Astrocyte of the spinal cord (primary cell): ENCODE measurements at regions not wholly inside any gene's neighbourhood (a gene's known extent, or its start where the extent isn't known, plus 50 kb on each side); places are given as distances from the start of the nearest gene placed in this dataset.

Source experiments
- DNase-seq: peaks from one replicate; pipeline ENCODE4 v3.0.0; 2011; ENCODE audit warnings: low read depth, low spot score
- H3K4me3 ChIP-seq: 2 replicates; pipeline ENCODE4 v1.5.1; 2011; ENCODE audit warnings: low read depth, mild to moderate bottlenecking, low read length, moderate library complexity
- CTCF ChIP-seq: IDR thresholded peaks from 2 replicates; pipeline ENCODE4 v1.5.1; 2012; ENCODE audit warnings: low read depth, mild to moderate bottlenecking, low read length, inconsistent platforms
- in situ Hi-C: cut with HindIII; loops from 2 replicates; pipeline ENCODE4 v1.10.0; 2017; ENCODE audit warnings: low sequenced_read_pairs

GRCh38 chr11:122253589-122254231, 137.7 kb upstream of the BLID start:
- no peak for DNase-seq
- in situ Hi-C loops: no loop called here
- no peak for TF ChIP-seq CTCF
- H3K4me3 ChIP-seq: no peak overlapping the region

GRCh38 chr11:122248939-122249338, 132.9 kb upstream of the BLID start:
- no peak for TF ChIP-seq CTCF
- DNase-seq: no peak
- in situ Hi-C loops: no loop called here

GRCh38 chr11:122248131-122248530, 132.1 kb upstream of the BLID start:
- in situ Hi-C loops: no loop called here

More at GRCh38 chr11:122248939-122249338, 132.9 kb upstream of the BLID start:
- no peak overlapping the region for H3K4me3 ChIP-seq

GRCh38 chr11:122246874-122247273, 130.9 kb upstream of the BLID start:
- in situ Hi-C loops: no loop called here

More at GRCh38 chr11:122248131-122248530, 132.1 kb upstream of the BLID start:
- no peak for DNase-seq
- TF ChIP-seq CTCF: no peak
- H3K4me3 ChIP-seq: no peak overlapping the region

GRCh38 chr11:122242731-122243130, 126.7 kb upstream of the BLID start:
- in situ Hi-C loops: no loop called here
- H3K4me3 ChIP-seq: no peak overlapping the region
- TF ChIP-seq CTCF: no peak
- DNase-seq: no peak

More at GRCh38 chr11:122246874-122247273, 130.9 kb upstream of the BLID start:
- TF ChIP-seq CTCF: no peak
- no peak for DNase-seq
- no peak overlapping the region for H3K4me3 ChIP-seq

- no peak overlapping the region for H3K4me3 ChIP-seq
- in situ Hi-C loops: no loop called here
- TF ChIP-seq CTCF: no peak
- DNase-seq: no peak
Observed at GRCh38 chr11:122241566-122241965, 125.6 kb upstream of the BLID start.

- no peak overlapping the region for H3K4me3 ChIP-seq
- no peak for DNase-seq
- TF ChIP-seq CTCF: no peak
- in situ Hi-C loops: no loop called here
Observed at GRCh38 chr11:122240638-122241037, 124.6 kb upstream of the BLID start.
